HUDEP-2 (cell line): ENCODE measurements at regions not wholly inside any gene's neighbourhood (a gene's known extent, or its start where the extent isn't known, plus 50 kb on each side); places are given as distances from the start of the nearest gene placed in this dataset.

ENCODE experiments used
- DNase-seq, 76 experiments: peaks; one replicate each; lab custom pipeline; 2025; ENCODE audit not compliant: unreplicated experiment in 76 of 76; lab: John Stamatoyannopoulos, UW

GRCh38 chr6:97666889-97667288 lies 383.9 kb upstream of the MMS22L start:
- no peak for DNase-seq

- no peak for DNase-seq
Measured at GRCh38 chr6:97668716-97669115, 385.7 kb upstream of the MMS22L start.

DNA sequence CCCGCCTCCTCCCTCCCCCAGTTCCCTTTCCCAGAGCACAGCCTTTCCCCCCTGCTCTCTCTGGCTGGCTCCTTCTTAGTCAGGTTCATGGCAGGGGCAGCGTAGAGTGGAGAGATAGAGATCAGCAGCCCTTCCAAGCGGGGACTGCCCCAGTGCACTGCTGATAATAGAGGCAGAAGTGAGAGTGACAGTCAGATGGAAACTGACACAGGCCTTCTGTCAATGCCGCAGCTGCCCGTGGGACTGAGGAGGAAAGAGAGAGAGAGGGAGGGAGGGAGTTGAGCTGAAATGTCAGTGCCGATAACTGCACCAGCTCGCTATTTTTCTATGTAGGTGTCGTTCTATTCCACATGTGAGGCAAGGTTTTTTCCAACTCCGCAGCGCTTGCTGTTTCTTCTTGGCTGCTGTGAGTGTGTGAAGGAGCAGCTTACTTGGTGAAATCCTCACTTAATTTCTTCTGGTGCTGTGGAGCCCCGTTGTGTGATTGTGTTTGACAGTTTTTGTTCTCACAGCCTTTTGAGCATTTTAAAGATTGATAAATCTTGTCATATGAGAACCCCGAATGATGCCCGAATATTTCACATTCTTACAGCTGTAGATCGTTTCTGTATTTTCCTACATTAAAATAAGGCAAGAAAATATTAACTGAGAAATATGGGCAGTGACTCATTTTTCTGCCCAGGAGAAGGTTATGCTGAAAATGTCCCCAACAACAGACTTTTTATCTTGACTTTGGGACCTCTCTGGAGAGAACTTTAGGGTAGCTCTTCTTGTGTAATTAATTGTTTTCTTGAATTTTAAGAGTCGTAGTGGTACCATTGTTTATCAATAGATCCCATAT lies 386.4 kb upstream of the MMS22L start:
- peak in 3 of 76 experiments; percentile 2 to 22 (median 9) for DNase-seq

- DNase-seq: no peak
Measured at GRCh38 chr6:97674802-97675201, 391.8 kb upstream of the MMS22L start.

DNA sequence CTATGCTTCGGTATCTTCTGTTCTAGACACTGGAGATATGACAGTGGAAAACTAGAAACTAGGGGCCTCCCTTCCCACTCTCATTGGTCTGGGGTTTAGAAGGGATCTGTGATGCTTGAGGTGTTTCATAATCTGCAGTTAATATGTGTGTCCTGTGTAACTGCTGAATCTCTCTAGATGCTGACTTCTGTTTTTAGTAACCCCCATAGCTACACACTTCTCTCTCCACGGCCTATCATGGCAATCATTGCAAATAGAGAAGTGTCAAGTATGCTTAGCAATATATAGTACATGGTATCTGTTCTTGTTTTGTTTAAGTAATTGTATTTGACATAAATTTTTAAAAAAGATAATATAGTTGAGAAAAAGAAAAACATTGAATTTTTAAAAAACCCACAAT lies 394.6 kb upstream of the MMS22L start:
- no peak for DNase-seq

DNA sequence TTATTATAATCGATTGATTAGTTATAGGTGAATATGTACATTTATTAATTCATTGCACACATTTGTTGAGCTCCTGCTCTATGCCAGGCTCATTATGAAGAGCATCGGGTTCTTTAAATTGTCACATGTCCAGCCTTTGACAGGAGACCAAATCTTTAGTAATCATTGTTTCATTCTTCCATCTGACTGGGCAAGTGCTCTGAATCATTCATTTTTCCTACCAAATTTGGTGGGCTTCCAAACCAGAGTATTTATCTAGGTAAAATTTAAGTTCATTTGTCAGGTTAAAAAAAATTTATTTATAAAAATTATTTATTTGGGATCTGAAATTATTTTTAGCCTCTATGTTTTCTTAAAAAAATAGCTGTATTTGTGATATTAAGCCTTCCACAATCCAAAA lies 404.9 kb upstream of the MMS22L start:
- DNase-seq: no peak

DNA sequence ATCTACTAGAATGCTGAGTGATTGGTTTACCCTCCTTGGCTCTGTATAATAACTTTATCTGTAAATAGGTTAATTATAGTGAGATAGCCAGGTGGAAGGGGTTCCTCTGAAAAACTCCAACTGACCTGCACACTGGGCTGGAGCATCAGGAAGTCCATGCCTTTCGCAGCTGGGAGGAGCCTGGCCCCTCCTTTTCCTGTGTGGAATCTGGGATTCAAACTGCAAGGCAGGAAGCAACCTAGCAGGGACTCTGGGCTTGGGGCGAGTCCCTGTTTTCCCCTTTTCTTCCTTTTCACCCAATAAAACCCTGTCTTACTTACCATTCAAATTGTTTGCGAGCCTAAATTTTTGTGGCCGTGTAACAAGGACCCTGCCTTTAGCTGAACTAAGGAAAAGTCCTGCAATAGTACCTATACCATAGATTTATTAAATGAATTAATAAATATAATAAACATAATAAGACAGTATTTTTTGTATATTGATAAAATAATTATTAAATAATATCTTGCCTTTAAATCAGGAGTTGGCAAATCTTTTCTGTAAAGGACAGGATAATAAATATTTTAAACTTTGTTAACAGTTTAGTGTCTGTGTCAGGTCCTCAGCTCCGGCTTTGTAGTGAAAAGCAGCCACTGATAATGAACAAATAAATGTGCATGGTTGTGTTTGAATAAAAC lies 406.2 kb upstream of the MMS22L start:
- DNase-seq: no peak

DNA sequence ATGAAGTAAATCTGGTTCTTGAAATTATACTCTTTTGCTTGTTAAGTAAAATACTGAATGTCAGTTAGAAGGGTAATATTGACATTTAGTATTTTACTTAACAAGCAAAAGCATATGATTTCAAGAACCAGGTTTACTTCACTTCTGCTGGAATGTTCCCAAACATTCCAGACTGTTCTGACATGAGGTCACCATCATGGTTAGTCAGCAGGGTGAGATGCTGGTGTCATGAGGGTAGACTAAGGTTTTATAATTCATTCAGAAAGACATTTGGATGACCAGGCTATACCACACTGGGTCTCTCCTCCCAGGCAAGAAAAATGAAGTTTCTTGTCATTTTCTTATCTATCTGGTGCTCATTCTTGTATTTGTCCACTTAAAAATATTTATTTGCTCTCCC lies 414.4 kb upstream of the MMS22L start:
- DNase-seq: no peak

GRCh38 chr6:97701801-97702200 lies 418.8 kb upstream of the MMS22L start:
- no peak for DNase-seq

DNA sequence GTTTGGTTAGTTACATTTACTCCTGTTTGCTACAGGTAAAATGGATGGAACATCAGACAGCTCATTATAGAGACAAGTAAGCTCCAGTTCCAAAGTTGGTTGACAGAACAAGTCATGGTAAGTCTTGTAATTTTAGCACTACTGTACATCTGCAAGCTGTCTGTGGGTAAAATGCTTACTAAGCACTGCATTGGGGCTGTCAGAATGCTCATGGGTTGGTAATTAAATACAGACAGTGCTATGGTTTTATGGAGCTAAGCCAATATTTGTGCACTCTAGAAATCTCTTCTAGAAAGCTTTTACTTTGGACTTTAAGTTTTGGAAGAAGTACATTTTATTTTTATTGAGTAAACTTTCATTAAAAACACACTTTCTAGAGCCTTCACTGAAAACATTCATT lies 419.2 kb upstream of the MMS22L start:
- no peak for DNase-seq

DNA sequence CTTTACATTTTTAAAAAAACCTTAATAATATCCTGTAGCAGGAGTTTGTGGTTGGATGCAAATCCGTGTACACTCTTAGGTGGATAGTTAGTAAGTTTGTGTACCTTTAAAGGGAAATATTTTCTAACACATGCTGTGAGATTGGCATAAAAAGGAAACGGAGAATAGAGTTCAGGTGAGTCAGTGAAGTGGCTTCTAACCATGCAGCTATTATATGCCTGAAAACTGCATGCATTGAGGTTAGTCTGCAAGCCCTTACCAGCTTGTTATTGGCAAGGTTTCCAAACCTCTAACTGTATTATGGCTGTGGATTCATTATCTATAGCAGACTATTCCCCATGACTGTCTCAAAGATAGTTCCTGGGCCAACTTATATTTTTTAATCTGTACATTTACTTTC lies 420.6 kb upstream of the MMS22L start:
- peak in 14 of 76 experiments; percentile 19 to 65 (median 34) for DNase-seq

GRCh38 chr6:97705568-97705967 lies 422.6 kb upstream of the MMS22L start:
- peak in 35 of 76 experiments; percentile 4 to 78 (median 36) for DNase-seq

DNA sequence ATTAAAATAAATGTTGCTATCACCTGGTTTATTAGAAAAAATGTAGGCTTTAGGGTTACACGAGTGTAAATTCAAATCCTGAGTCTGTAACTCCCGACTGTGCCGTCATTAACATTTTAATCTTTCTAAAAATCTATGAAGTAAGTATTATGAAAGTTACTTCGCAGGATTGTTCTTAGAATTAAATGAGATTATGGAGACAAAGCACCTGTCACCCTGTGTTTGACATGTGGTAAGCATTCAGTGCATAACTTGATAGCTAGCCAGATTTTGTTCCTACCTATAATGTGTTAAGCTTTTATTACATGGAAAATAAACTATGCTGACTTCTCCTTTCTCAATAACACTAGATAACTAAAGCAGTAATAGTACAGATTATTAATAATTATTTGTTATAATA lies 429.7 kb upstream of the MMS22L start:
- DNase-seq: no peak

DNA sequence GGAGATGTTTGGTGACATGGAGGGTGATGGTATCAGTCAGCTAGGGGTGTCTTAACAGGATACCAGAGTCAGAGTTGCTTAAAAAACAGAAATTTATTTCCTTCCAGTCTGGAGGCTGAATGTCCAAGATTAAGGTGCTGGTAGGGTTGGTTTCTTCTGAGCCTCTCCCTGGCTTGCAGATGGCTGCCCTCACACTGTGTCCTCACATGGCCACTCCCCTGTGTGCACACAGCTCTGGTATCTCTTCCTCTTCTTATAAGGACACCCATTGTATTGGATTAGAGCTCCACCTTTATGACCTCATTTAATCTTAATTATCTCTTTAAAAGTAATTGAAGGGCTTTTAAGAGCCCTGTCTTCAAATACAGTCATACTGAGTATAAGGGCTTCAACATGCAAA lies 431.8 kb upstream of the MMS22L start:
- no peak for DNase-seq

- DNase-seq: no peak
Measured at GRCh38 chr6:97717086-97717485, 434.1 kb upstream of the MMS22L start.

DNA sequence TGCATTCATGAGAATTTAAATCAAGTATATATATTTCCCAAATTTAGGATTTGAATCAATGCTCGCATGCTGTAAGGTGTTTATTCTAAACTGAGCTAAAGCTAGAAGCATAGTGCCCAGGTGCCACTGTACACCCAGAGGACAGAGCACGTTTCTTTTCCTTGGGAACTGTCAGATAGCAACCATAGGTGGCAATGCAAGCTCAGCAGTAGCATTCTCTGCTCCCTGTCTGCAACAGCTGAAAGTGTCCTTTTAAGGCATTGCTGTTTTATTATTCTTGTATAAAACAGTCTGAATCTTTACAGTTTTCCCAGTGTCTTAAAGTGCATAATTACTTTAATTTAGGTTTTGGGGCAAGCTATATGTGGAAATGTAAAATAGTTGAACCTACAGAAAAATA lies 443.4 kb upstream of the MMS22L start:
- peak in 21 of 76 experiments; percentile 3 to 39 (median 16) for DNase-seq

DNA sequence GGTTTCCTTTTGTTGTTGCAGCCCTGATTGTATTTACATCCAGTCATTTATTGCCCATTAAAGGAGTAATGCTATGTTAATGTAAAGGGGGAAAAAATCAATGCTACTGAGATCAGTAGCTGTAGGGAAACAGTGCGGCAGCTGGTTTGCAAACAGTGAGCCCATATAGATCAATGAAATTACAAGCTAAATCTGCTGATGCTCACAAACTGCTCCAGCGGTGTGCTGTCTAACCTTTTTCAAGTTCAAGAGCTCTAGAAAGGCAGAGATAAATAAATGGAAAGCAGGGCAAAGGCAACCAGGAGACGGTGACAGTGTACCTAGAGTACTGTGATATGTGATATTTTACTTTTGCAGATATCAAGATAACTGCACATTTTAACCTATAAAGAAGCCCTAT lies 449.0 kb upstream of the MMS22L start:
- DNase-seq: no peak

DNA sequence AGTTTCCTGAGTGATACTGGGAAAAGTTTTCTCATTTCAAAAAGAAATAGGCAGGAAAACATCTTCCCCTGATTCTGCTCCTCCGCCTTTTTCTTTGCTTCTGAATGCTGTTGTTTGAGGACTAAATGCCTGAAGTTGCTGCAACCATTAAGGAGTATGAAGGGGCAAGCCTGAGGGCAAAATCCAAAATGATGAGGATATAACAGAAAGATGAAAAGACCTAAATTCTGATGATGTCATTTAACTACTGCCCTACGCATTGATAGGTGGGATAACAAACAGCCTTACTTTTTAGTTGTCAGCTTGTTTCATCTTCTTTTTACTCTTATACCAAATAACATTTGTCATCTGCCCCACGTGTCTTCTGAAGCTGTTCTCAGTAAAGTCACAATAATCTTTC lies 474.6 kb upstream of the MMS22L start:
- DNase-seq: no peak

DNA sequence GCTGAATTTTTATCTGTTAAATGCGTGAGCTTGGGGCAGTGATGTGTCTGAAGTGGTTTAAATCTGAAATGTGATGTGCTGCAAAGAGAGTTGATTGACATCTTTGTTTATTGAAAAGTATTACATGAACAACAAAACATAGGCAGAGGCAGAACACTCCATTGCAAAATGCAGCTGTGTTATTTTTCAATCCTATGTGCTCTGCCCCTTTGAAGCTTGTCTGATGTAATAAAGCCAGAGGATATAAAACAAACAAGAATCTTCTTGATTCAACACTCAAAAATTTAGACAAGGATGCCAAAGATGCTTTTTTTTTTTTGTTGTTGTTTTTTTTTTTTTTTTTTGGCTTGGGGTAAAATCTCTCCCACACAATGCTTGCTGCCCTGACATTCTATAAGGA lies 482.4 kb upstream of the MMS22L start:
- no peak for DNase-seq

- DNase-seq: no peak
Measured at GRCh38 chr6:97771372-97771771, 488.4 kb upstream of the MMS22L start.

DNA sequence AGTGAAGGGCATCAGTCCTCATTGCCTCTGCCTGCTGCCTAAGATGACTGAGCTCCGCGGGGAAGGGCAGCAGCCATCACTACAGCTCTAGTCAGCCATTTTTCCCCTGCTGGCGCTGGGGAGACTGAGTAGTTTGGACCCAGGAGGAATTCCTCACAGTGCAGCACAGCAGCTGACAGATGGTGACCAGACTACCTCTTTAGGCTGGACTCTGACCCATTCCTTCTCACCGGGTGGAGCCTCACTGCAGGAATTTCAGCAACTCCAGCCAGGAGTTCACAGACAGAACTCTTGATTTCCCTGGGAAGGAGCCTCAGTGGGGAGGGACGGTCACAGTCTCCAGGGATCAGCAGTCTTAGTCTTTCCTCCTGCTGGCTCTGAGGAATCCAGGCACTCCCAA lies 492.0 kb upstream of the MMS22L start:
- no peak for DNase-seq
